Fibroblast of mammary gland (primary cell): ENCODE measurements at regions not wholly inside any gene's neighbourhood (a gene's known extent, or its start where the extent isn't known, plus 50 kb on each side); places are given as distances from the start of the nearest gene placed in this dataset.

Experiments used
- DNase-seq: peaks from one replicate; pipeline ENCODE4 v3.0.0-alpha.2; 2010; ENCODE audit warnings: low read depth
- H3K4me3 ChIP-seq: 2 replicates; pipeline ENCODE4 v1.5.1; 2011; ENCODE audit warnings: low read depth, mild to moderate bottlenecking, low read length, moderate library complexity; ENCODE audit not compliant: control insufficient read depth
- TF ChIP-seq, protein P1 (sequence below): conservative IDR thresholded peaks from 2 replicates; pipeline ENCODE4 v1.5.1; 2011; ENCODE audit warnings: low read depth, low read length, inconsistent platforms; ENCODE audit not compliant: control insufficient read depth, insufficient read depth

DNA sequence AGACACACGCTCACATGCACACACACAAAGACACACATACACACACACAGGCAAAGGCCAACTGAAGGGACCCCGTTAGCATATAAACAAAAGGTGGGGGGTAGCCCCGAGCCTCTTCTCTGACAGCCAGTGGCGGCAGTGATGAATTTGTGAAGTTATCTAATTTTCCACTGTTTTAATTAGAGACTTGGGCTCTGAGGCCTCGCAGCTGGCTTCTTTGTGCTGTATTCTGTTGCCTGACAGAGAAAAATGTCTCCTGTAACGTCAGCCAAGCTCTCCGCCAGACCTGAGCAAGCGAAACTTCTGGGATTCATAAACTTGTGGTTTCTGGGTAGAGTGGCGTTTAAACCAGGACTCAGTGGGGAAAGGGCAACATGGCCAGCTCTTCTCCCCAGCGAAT is 113.9 kb upstream of the FOXF1 start:
- peak; percentile 88 for DNase-seq
- TF ChIP-seq, protein P1, sequence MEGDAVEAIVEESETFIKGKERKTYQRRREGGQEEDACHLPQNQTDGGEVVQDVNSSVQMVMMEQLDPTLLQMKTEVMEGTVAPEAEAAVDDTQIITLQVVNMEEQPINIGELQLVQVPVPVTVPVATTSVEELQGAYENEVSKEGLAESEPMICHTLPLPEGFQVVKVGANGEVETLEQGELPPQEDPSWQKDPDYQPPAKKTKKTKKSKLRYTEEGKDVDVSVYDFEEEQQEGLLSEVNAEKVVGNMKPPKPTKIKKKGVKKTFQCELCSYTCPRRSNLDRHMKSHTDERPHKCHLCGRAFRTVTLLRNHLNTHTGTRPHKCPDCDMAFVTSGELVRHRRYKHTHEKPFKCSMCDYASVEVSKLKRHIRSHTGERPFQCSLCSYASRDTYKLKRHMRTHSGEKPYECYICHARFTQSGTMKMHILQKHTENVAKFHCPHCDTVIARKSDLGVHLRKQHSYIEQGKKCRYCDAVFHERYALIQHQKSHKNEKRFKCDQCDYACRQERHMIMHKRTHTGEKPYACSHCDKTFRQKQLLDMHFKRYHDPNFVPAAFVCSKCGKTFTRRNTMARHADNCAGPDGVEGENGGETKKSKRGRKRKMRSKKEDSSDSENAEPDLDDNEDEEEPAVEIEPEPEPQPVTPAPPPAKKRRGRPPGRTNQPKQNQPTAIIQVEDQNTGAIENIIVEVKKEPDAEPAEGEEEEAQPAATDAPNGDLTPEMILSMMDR = no peak
- H3K4me3 ChIP-seq = no peak overlapping the region

DNA sequence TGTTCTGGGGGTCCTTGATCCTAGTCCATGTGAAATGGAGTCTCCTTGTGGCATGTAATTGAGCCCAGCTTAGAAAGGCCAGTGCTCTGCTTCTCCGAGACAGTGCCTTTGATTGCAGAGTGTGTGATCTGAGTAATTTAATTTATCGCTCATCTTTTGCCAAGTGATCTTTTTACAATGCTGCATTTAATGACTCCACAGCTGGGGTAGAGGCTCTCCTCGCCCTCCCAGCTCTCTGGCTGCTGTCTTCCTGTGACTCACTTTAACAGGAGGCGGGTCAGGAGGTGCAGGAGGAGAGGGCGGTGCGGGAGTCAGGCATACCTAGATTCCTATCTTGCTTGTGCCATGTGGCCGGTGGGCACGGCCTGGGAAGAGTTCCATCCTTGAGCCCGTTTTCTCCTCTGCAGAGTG is 113.4 kb upstream of the FOXF1 start:
- TF ChIP-seq, protein P1 = no peak
- H3K4me3 ChIP-seq = no peak overlapping the region
- peak; percentile 92 for DNase-seq

DNA sequence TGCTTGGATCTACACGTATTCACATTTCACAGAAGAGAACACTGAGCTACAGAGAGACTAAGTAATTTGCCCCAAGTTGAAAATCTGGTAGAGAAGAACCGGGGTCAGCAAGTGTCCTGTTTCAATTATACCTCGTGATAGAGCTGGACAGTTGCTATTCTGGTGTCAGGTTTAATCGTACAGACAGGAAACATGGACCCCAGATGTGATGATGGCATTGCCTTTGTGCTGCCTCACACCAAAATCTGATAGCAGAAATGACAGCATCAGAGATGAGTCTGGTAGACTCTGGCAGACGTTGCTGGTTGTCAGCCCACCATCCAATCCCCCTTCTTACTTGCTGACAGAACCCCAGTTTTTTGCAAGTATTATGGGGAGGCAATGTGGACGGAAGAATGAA is 112.1 kb upstream of the FOXF1 start:
- TF ChIP-seq, protein P1 = no peak
- no peak for DNase-seq
- no peak overlapping the region for H3K4me3 ChIP-seq

DNA sequence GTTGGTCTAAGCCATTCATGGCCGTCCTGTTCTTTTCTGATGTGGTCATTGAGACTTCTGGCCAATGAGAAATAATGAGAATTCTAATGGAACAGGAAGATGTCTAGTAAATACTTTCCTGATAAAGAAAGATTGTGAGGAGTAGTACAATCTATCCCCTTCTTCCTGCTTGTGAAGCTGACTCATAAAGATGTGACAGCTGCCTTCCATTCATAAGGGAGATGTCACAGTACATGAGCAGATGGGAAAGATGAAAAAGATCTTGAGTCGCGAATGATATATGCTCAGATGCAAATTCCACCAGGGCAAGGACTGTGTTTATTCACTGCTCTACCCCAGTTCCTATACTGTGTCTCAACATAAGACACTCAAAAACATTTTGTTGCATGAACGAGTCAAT is 111.7 kb upstream of the FOXF1 start:
- TF ChIP-seq, protein P1 = no peak
- H3K4me3 ChIP-seq = no peak overlapping the region
- DNase-seq = peak; percentile 58

DNA sequence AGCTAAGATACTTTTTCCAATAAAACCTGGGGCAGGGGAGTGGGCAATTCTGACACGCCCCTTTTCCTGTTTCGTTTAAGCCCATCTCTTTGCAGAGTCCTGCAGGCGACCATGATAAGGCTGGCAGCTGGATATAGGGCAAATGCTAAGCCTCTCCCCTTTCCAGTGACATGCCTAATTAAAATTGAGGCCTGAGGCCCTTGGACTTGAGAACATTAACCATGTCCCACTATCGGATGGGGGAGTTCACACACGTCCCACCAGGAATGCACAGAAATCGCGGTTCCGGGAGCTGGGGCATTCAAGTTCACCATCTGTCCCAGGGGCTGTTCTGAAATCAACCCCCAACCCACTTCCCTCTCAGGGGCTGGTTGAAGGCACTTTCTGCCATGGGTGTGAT is 109.2 kb upstream of the FOXF1 start:
- no peak for DNase-seq
- H3K4me3 ChIP-seq = no peak overlapping the region
- TF ChIP-seq, protein P1 = no peak

DNA sequence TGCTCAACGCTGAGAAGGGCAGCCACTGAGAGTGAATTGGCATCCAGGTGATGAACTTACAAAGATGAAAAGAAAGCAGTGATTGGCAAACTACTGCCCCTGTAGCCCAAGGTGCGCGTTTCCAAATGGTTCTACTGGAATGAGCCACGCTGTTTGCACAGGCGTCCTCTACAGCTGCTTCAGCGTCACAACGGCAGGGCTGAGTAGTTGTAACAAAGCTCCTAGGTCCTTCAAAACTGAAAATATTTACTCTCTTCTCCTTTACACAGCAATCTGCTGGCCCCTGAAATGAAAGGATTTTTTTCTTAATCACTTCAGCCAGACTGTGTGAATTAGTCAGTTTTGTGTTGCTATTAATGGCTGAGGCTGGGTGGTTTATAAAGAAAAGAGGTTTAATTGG is 107.2 kb upstream of the FOXF1 start:
- TF ChIP-seq, protein P1 = no peak
- no peak overlapping the region for H3K4me3 ChIP-seq
- DNase-seq = no peak

DNA sequence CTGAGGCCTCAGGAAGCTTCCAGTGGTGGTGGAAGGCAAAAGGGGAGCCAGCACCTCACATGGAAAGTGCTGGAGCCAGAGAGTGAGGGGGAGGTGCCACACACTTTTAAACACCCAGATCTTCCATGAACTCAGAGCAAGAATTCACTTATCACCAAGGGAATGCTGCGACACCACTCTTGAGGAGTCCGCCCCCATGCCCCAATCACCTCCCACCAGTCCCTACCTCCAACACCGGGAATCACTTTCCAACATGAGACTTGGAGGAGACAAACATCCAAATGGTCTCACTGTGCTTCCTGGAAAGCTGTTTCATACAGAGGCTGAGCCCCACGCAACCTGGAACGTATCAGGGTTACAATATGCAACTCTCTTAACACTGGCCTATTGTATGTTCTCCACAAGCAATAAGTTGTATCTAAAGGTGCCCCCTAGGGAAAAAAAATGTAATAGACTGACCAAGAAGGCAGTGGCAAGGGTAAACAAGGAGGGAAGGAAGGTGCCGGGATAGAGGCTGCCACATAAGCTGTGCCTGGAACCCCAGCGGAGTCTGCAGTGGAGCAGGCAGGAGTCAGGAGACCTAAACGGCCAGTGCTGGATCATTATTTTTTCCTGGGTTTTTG is 106.7 kb upstream of the FOXF1 start:
- TF ChIP-seq, protein P1 = no peak
- no peak overlapping the region for H3K4me3 ChIP-seq
- peak; percentile 22 for DNase-seq
